GM12873 (cell line): ENCODE measurements at regions not wholly inside any gene's neighbourhood (a gene's known extent, or its start where the extent isn't known, plus 50 kb on each side); places are given as distances from the start of the nearest gene placed in this dataset.

Experiments
- CTCF ChIP-seq: IDR thresholded peaks from 2 replicates; pipeline ENCODE4 v1.5.1; 2012; ENCODE audit warnings: low read depth, mild to moderate bottlenecking, moderate library complexity, low read length, control low read depth; ENCODE audit not compliant: insufficient read depth; ENCODE audit errors: missing control alignments

DNA sequence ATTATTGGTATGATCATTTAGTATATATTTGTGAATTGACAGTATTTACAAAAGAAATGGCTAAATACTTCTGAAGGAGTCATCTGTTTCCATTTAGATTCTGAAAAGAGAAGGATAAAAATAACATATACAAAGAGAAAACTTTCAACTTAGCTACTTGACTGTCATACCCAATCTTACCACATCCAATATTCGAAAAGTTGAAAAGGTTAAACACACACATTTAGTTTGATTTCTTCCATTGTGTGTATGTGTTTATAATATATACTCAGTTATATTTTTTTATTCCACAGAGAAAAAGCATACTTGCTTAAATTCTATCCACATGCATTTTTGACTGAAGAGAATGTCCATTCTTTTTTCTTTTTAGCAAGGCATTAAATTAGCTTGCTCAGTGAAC, 470.7 kb downstream of the TFEC start:
- TF ChIP-seq CTCF: no peak

DNA sequence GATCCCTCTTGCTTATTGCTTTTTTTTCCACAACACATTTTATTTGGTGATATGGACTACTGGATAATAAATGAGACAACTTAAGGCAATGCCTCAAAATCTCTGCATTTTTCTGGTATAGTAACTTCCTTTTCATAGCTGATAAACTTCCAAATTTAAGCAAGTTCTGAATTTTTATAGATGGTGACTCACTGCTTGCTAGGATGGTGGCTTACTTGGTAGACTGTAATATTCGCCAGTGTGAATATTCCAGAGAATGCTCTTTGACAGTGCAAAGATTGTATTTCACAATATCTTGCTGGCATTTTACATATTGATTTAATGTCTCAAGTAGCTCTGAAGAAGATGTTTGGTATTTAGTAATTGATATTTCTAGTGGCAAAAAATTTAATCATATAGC, 472.4 kb downstream of the TFEC start:
- TF ChIP-seq CTCF: no peak

DNA sequence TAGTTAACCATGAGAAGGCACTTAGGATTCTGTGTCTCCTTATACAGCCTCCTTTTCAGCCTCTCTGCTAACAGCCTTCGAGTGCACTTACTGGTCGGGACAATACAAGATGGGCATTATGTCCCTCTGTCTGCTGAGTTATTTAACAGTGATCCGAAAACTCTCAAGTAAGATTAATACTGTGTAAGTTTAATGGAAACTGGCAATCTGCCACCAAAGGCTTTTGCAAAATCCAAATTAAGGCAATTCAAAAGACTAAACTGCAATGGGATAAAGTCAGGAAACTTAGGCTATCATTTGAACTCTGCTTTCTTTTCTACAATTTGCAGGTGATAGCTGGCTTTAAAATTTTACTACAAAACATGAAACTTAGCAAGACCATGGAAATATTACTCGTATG, 477.8 kb downstream of the TFEC start:
- no peak for TF ChIP-seq CTCF

DNA sequence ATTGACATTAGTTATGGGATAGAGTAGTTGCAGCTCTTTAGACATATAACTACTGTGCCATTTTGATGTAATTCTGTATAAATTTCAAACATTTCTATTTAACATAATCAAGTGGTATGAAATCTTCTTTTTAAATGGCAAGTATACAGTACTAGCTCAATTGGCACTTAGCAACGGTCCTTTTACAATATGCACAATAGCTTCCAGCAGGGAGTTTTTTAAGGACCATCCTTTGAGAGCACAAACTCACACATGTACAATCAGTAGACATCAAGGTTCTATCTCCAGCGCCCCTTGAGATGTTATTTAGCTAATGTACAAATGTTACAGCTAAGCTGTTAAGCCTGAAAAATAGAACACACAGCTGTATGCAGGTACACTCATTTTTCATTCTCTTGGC, 480.7 kb downstream of the TFEC start:
- no peak for TF ChIP-seq CTCF

DNA sequence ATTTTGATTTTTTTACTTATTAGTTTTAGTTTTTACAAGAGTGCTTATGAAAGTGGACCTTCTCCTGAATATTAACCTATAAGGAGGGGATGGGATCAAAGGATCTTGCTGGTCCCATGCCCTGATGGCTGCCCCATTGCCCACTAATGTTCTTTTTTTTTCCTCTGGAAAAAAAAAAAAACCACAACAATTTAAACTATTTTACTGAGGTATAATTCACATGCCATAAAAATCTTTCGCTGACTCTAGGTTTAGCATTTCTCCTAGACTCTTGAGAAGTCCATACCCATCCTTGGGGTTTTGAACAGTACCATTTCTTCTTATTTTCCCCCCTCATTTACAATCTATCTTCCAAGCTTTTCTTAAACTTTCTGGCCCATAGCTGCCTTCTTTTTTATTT, 481.8 kb downstream of the TFEC start:
- TF ChIP-seq CTCF: no peak

DNA sequence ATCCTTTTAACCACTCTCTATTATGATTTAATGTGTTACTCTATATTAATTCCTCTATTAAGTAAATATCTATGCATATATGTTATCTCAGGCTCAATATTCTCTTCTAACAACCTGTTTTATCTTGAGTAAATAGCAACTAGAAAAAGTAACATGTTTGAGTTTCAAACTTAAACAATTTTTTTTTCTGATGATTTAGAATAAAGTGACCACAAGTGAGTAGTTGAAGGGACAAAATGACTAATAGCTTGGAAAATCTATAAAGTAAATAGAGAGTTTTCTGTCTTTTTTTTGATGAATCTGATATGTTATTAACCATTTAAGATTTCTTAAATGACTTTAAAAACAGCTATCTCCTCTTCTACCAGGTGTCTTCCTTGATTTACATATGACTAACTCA, 483.8 kb downstream of the TFEC start:
- TF ChIP-seq CTCF: no peak

- no peak for TF ChIP-seq CTCF
These were observed 496.8 kb downstream of the TFEC start for GRCh38 chr7:115533785-115534184.

- TF ChIP-seq CTCF: no peak
These were observed 504.3 kb downstream of the TFEC start for GRCh38 chr7:115526278-115526677.
